Keratinocyte (primary cell): ENCODE measurements at regions not wholly inside any gene's neighbourhood (a gene's known extent, or its start where the extent isn't known, plus 50 kb on each side); places are given as distances from the start of the nearest gene placed in this dataset.

Experiments
- DNase-seq: peaks from one replicate; pipeline ENCODE4 v3.0.0-alpha.2; 2011; ENCODE audit warnings: low read depth, missing footprints, low spot score
- FAIRE-seq: peaks from 2 replicates; lab custom pipeline; 2011; peaks lifted over from hg19 to GRCh38; lab: Jason Lieb, UNC
- H2AFZ ChIP-seq: 2 replicates; pipeline ENCODE4 v1.6.0; 2012; ENCODE audit warnings: low read length, control low read depth, inconsistent platforms; ENCODE audit not compliant: control insufficient read depth
- H3K27ac ChIP-seq: 2 replicates; pipeline ENCODE4 v1.5.1; 2011; ENCODE audit warnings: low read length; ENCODE audit not compliant: control insufficient read depth, insufficient read depth
- H3K27me3 ChIP-seq: 3 replicates; pipeline ENCODE4 v1.6.0; 2011; ENCODE audit warnings: low read length; ENCODE audit not compliant: control insufficient read depth, insufficient read depth; ENCODE audit errors: extremely low read depth
- H3K36me3 ChIP-seq, 2 experiments: 2 replicates in 1 of 2; 3 replicates in 1 of 2; pipeline ENCODE4 v1.5.1; 2011; ENCODE audit warnings: low read length in 2 of 2, mild to moderate bottlenecking in 1 of 2; ENCODE audit not compliant: control insufficient read depth in 2 of 2, insufficient read depth in 2 of 2; ENCODE audit errors: extremely low read depth in 1 of 2
- H3K4me1 ChIP-seq: 3 replicates; pipeline ENCODE4 v1.5.1; 2011; ENCODE audit warnings: low read length; ENCODE audit not compliant: control insufficient read depth, insufficient read depth; ENCODE audit errors: extremely low read depth
- H3K4me2 ChIP-seq: 3 replicates; pipeline ENCODE4 v1.6.0; 2011; ENCODE audit warnings: low read depth, low read length; ENCODE audit not compliant: control insufficient read depth, insufficient read depth; ENCODE audit errors: extremely low read depth
- H3K4me3 ChIP-seq, 3 experiments: fragments of 200-600 bp in 1 of 3; sonication (generic) in 1 of 3; 2 replicates in 2 of 3; 3 replicates in 1 of 3; pipeline ENCODE4 v1.5.1; 2011 to 2016; ENCODE audit warnings: low read length in 3 of 3, mild to moderate bottlenecking in 3 of 3, control low read depth in 2 of 3, inconsistent platforms in 1 of 3, low read depth in 1 of 3, mixed read lengths in 1 of 3, mixed run types in 1 of 3, moderate library complexity in 1 of 3; ENCODE audit not compliant: control insufficient read depth in 2 of 3, insufficient read depth in 2 of 3; ENCODE audit errors: extremely low read depth in 1 of 3
- H3K79me2 ChIP-seq: 2 replicates; pipeline ENCODE4 v1.6.0; 2012; ENCODE audit warnings: low read length; ENCODE audit not compliant: control insufficient read depth, insufficient read depth
- H3K9ac ChIP-seq: 3 replicates; pipeline ENCODE4 v1.6.0; 2011; ENCODE audit warnings: low read length; ENCODE audit not compliant: control insufficient read depth, insufficient read depth; ENCODE audit errors: extremely low read depth
- H3K9me1 ChIP-seq: 3 replicates; pipeline ENCODE4 v1.6.0; 2011; ENCODE audit warnings: low read length; ENCODE audit not compliant: control insufficient read depth, insufficient read depth; ENCODE audit errors: extremely low read depth
- H3K9me3 ChIP-seq: 2 replicates; pipeline ENCODE4 v1.5.1; 2012; ENCODE audit warnings: low read depth, low read length; ENCODE audit not compliant: control insufficient read depth
- H4K20me1 ChIP-seq: 3 replicates; pipeline ENCODE4 v1.6.0; 2011; ENCODE audit warnings: low read length; ENCODE audit not compliant: control insufficient read depth, insufficient read depth; ENCODE audit errors: extremely low read depth
- CTCF ChIP-seq, 3 experiments: IDR thresholded peaks in 1 of 3; conservative IDR thresholded peaks in 1 of 3; optimal IDR thresholded peaks in 1 of 3; 2 replicates in 2 of 3; 3 replicates in 1 of 3; pipeline versions ENCODE3 to v1.5.1; 2011; ENCODE audit warnings: low read length in 3 of 3, mild to moderate bottlenecking in 3 of 3, moderate library complexity in 2 of 3, control low read depth in 1 of 3, inconsistent platforms in 1 of 3; ENCODE audit not compliant: insufficient read depth in 2 of 3; ENCODE audit errors: extremely low read depth in 1 of 3
- EZH2 ChIP-seq: IDR thresholded peaks from one replicate; pipeline ENCODE4 v1.6.1; 2012; ENCODE audit warnings: inconsistent platforms, mild to moderate bottlenecking, low read length, moderate library complexity
- dilution Hi-C: fragments of 300-500 bp; cut with MboI; formaldehyde crosslinking; loops from one replicate; pipeline ENCODE4 v1.7.0; 2020; ENCODE audit warnings: low sequenced_read_pairs; ENCODE audit not compliant: extremely low pct_ligation_motif_present

GRCh38 chr7:70951271-70951962 lies 180.5 kb upstream of the GALNT17 start:
- Histone ChIP-seq H3K27ac (no peak overlapping the region), H3K4me2 (no peak overlapping the region), H3K9ac (no peak overlapping the region), H3K36me3 (no peaks in the 10 kb centered on the region), H4K20me1 (no peaks in the 10 kb centered on the region), H2AFZ (no peak overlapping the region), H3K4me1 (no peaks in the 10 kb centered on the region), H3K9me1 (no peaks in the 10 kb centered on the region), H3K4me3 (no peak overlapping the region), H3K9me3 (peaks cover 4% of the 10 kb centered on the region), H3K79me2 (no peaks in the 10 kb centered on the region), H3K27me3 (no peaks in the 10 kb centered on the region)
- TF ChIP-seq CTCF (optimal IDR thresholded peaks at IDR 0.05 in 1 of 3, IDR thresholded peaks at IDR 0.05 in 1 of 3, conservative IDR thresholded peaks at IDR 0.05 in 1 of 3; ENCODE audit: extremely low read depth in 1 of 3, insufficient read depth in 2 of 3, low read length in 3 of 3) (no peak), EZH2 (no peak)
- DNase-seq (no peak), FAIRE-seq (no peak)
- dilution Hi-C loops = no loop called here

GRCh38 chr7:70952311-70952710 lies 179.6 kb upstream of the GALNT17 start:
- Histone ChIP-seq H3K4me1 (no peaks in the 10 kb centered on the region), H3K9ac (no peak overlapping the region), H3K9me3 (peaks cover 4% of the 10 kb centered on the region), H3K4me3 (no peak overlapping the region), H3K9me1 (no peaks in the 10 kb centered on the region), H3K27me3 (no peaks in the 10 kb centered on the region), H3K27ac (no peak overlapping the region), H3K4me2 (no peak overlapping the region), H4K20me1 (no peaks in the 10 kb centered on the region), H3K79me2 (no peaks in the 10 kb centered on the region), H3K36me3 (no peaks in the 10 kb centered on the region), H2AFZ (no peak overlapping the region)
- dilution Hi-C loops = no loop called here
- DNase-seq (no peak), FAIRE-seq (no peak)
- TF ChIP-seq EZH2 = no peak
- no peak for TF ChIP-seq CTCF (optimal IDR thresholded peaks at IDR 0.05 in 1 of 3, IDR thresholded peaks at IDR 0.05 in 1 of 3, conservative IDR thresholded peaks at IDR 0.05 in 1 of 3; ENCODE audit: extremely low read depth in 1 of 3, insufficient read depth in 2 of 3, low read length in 3 of 3)
